ENCODE measurements at regions not wholly inside any gene's neighbourhood (a gene's known extent, or its start where the extent isn't known, plus 50 kb on each side); places are given as distances from the start of the nearest gene placed in this dataset.

- TF ChIP-seq BRCA1 (IDR thresholded peaks at IDR 0.05; ENCODE audit: low read depth, low read length): no peak
- no peak for TF ChIP-seq ATF3 (IDR thresholded peaks at IDR 0.05; ENCODE audit: borderline replicate concordance, extremely low read depth, low read depth, low read length)
- no peak for TF ChIP-seq EP300 (IDR thresholded peaks at IDR 0.05; ENCODE audit: borderline replicate concordance in 1 of 2, control insufficient read depth in 1 of 2, low read depth in 2 of 2, low read length in 2 of 2)
- TF ChIP-seq POLR2AphosphoS2 (IDR thresholded peaks at IDR 0.05; ENCODE audit: low read depth, low read length): no peak
- no peak for TF ChIP-seq YY1 (IDR thresholded peaks at IDR 0.05; ENCODE audit: low read depth, low read length)
- no peak for TF ChIP-seq JUNB (IDR thresholded peaks at IDR 0.05)
- no peak for TF ChIP-seq POLR2A (IDR thresholded peaks at IDR 0.05; ENCODE audit: low read depth, low read length)
- TF ChIP-seq NFYB (IDR thresholded peaks at IDR 0.05; ENCODE audit: insufficient read depth, low read depth, low read length): no peak
- no peak for TF ChIP-seq TAF1 (IDR thresholded peaks at IDR 0.05; ENCODE audit: borderline replicate concordance, low read depth, low read length)
- TF ChIP-seq, protein P1, sequence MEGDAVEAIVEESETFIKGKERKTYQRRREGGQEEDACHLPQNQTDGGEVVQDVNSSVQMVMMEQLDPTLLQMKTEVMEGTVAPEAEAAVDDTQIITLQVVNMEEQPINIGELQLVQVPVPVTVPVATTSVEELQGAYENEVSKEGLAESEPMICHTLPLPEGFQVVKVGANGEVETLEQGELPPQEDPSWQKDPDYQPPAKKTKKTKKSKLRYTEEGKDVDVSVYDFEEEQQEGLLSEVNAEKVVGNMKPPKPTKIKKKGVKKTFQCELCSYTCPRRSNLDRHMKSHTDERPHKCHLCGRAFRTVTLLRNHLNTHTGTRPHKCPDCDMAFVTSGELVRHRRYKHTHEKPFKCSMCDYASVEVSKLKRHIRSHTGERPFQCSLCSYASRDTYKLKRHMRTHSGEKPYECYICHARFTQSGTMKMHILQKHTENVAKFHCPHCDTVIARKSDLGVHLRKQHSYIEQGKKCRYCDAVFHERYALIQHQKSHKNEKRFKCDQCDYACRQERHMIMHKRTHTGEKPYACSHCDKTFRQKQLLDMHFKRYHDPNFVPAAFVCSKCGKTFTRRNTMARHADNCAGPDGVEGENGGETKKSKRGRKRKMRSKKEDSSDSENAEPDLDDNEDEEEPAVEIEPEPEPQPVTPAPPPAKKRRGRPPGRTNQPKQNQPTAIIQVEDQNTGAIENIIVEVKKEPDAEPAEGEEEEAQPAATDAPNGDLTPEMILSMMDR (IDR thresholded peaks at IDR 0.05 in 2 of 3, conservative IDR thresholded peaks at IDR 0.05 in 1 of 3; ENCODE audit: control insufficient read depth in 2 of 3, extremely low read depth in 1 of 3, insufficient read depth in 1 of 3, low read depth in 3 of 3, low read length in 3 of 3): no peak
- TF ChIP-seq NRF1 (conservative IDR thresholded peaks at IDR 0.05; ENCODE audit: low read depth, low read length): no peak
Observed at GRCh38 chr2:239530749-239531316, 130.0 kb upstream of the HDAC4 start.

Measured in GM12878 (cell line).